B cell (primary cell): ENCODE measurements at regions not wholly inside any gene's neighbourhood (a gene's known extent, or its start where the extent isn't known, plus 50 kb on each side); places are given as distances from the start of the nearest gene placed in this dataset.

Source experiments
- ATAC-seq: fragments of 200-7000 bp; cut with Tn5 transposase; one replicate; pipeline ENCODE4 v1.10.0; 2021; ENCODE audit warnings: low read depth, mild to moderate bottlenecking, moderate number of reproducible peaks, moderate library complexity
- CTCF ChIA-PET: fragments of 350-600 bp; sonication (Branson Sonifier 250); formaldehyde crosslinking; loops from one replicate; lab custom pipeline; 2021; ENCODE audit warnings: antibody characterized with exemption, inconsistent platforms; lab: Charles Lee
- POLR2A ChIA-PET: fragments of 350-600 bp; sonication (Branson Sonifier 250); formaldehyde crosslinking; loops from one replicate; lab custom pipeline; 2021; ENCODE audit warnings: antibody characterized with exemption; lab: Charles Lee
- DNase-seq: peaks from one replicate; pipeline ENCODE4 v3.0.0; 2013
- H2AFZ ChIP-seq: 2 replicates; pipeline ENCODE4 v1.6.1; 2012; ENCODE audit warnings: mild to moderate bottlenecking, low read depth, low read length; ENCODE audit not compliant: insufficient read depth, poor library complexity, severe bottlenecking
- H3K27ac ChIP-seq, 2 donors: 1 replicate in 1 of 2; 2 replicates in 1 of 2; pipeline ENCODE4 v1.5.1; 2012 to 2013; ENCODE audit warnings: low read length in 2 of 2, mild to moderate bottlenecking in 2 of 2, moderate library complexity in 1 of 2
- H3K27me3 ChIP-seq, 4 experiments: fragments of 200-600 bp in 1 of 4; sonication (generic) in 1 of 4; replicated peaks in 1 of 4; 1 replicate in 2 of 4; 2 replicates in 2 of 4; pipeline versions ENCODE4 v1.6.1 to v1.7.0; 2013 to 2016; ENCODE audit warnings: low read length in 3 of 4, mild to moderate bottlenecking in 2 of 4, mixed read lengths in 1 of 4, moderate library complexity in 1 of 4; ENCODE audit not compliant: insufficient read depth in 4 of 4, control insufficient read depth in 3 of 4; ENCODE audit errors: control extremely low read depth in 1 of 4
- H3K36me3 ChIP-seq, 2 experiments: replicated peaks in 1 of 2; 1 replicate in 1 of 2; 2 replicates in 1 of 2; pipeline versions ENCODE4 v1.6.1 to v1.7.1; 2013; ENCODE audit warnings: low read length in 1 of 2; ENCODE audit not compliant: insufficient read depth in 2 of 2, control insufficient read depth in 1 of 2; ENCODE audit errors: control extremely low read depth in 1 of 2, extremely low read depth in 1 of 2
- H3K4me1 ChIP-seq, 2 donors: fragments of 200-600 bp in 1 of 2; sonication (generic) in 1 of 2; 1 replicate in 1 of 2; 2 replicates in 1 of 2; pipeline versions ENCODE4 v1.5.1 to v1.6.1; 2013 to 2017; ENCODE audit warnings: low read length in 2 of 2; ENCODE audit not compliant: control insufficient read depth in 2 of 2, insufficient read depth in 2 of 2
- H3K4me2 ChIP-seq: replicated peaks from 2 replicates; pipeline ENCODE3; 2012; ENCODE audit warnings: mild to moderate bottlenecking, low read depth, low read length; ENCODE audit not compliant: poor library complexity, severe bottlenecking
- H3K4me3 ChIP-seq, 5 experiments: fragments of 200-600 bp in 1 of 5; sonication (generic) in 1 of 5; 1 replicate in 3 of 5; 2 replicates in 2 of 5; pipeline versions ENCODE4 v1.5.1 to v1.7.0; 2011 to 2016; ENCODE audit warnings: low read length in 4 of 5, mild to moderate bottlenecking in 4 of 5, low read depth in 2 of 5, control low read depth in 1 of 5, moderate library complexity in 1 of 5; ENCODE audit not compliant: insufficient read depth in 1 of 5; ENCODE audit errors: control extremely low read depth in 1 of 5, extremely low read depth in 1 of 5
- H3K79me2 ChIP-seq: fragments of 200-600 bp; sonication (generic); one replicate; pipeline ENCODE4 v1.6.0; 2016; ENCODE audit warnings: low read length; ENCODE audit not compliant: control insufficient read depth, insufficient read depth
- H3K9ac ChIP-seq: fragments of 200-600 bp; sonication (generic); 2 replicates; pipeline ENCODE4 v1.6.1; 2017; ENCODE audit warnings: mild to moderate bottlenecking, low read length, moderate library complexity
- H3K9me3 ChIP-seq, 3 donors: one replicate each; pipeline versions ENCODE4 v1.6.1 to v1.7.1; 2013; ENCODE audit warnings: low read length in 2 of 3; ENCODE audit not compliant: control insufficient read depth in 2 of 3, insufficient read depth in 1 of 3; ENCODE audit errors: control extremely low read depth in 1 of 3
- H4K20me1 ChIP-seq: 2 replicates; pipeline ENCODE4 v1.6.0; 2012; ENCODE audit warnings: mild to moderate bottlenecking, low read length; ENCODE audit not compliant: insufficient read depth, control insufficient read depth, poor library complexity, severe bottlenecking
- H3K27ac Mint-ChIP-seq: one replicate; pipeline ENCODE4 v1.8.0; 2021; ENCODE audit warnings: mixed read lengths
- H3K27me3 Mint-ChIP-seq: one replicate; pipeline ENCODE4 v1.8.0; 2021; ENCODE audit warnings: mixed read lengths
- H3K4me1 Mint-ChIP-seq: one replicate; pipeline ENCODE4 v1.8.0; 2021; ENCODE audit warnings: mixed read lengths
- H3K4me3 Mint-ChIP-seq: one replicate; pipeline ENCODE4 v1.8.0; 2021; ENCODE audit warnings: mixed read lengths
- H3K9me3 Mint-ChIP-seq: one replicate; pipeline ENCODE4 v1.8.0; 2022; ENCODE audit warnings: mixed read lengths; ENCODE audit not compliant: insufficient read depth
- EZH2 ChIP-seq: IDR thresholded peaks from 2 replicates; pipeline ENCODE4 v1.6.1; 2012; ENCODE audit warnings: borderline replicate concordance, low read depth, mild to moderate bottlenecking, moderate library complexity, low read length; ENCODE audit not compliant: insufficient read depth, poor library complexity, severe bottlenecking
- WGBS: methylation state at CpG from one replicate; pipeline ENCODE4 v1.1.5; 2013; ENCODE audit warnings: missing lambda C conversion rate; ENCODE audit not compliant: insufficient coverage; 5-methylcytosine and 5-hydroxymethylcytosine counted together
- intact Hi-C: fragments of 100-400 bp; cut with micrococcal nuclease; formaldehyde crosslinking; loops from one replicate; pipeline ENCODE4 v1.10.0; 2022
- TF ChIP-seq, protein P1 (sequence below): fragments of 200-600 bp; IDR thresholded peaks from one replicate; pipeline ENCODE4 v1.8.0; 2022; ENCODE audit warnings: antibody characterized with exemption, mild to moderate bottlenecking

DNA sequence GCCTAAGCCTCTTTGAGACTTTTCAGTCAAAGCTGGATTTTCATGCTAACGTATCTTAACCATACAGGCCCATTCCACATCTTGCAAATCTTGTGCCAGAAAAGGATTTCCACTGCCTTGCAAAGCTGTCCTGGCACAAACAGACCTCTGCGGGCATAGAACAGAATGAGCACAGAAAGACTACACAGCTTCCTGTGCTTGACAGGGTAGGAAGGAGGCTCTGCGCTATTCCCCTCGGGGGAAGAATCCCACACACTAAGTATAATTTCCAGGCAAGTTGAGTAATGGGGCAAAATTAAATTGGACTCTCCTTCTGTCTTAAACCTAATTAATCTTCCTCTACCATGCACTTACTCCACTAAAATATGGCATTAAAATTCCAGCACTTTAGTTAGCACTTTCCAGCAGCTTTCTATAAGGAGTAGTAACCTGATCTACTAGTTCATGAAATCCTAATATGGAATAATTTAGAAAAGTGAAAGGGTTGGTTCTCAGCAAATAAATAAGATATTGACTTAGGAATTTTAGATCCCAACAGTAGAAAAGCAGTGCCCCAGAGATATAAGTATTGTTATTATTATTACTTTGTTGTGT lies 532.1 kb upstream of the JAG1 start:
- no peaks in the 10 kb centered on the region for H3K79me2 ChIP-seq
- no peak overlapping the region for H3K27ac ChIP-seq
- Mint-ChIP-seq H3K4me3 (no peak overlapping the region), H3K27me3 (no peaks in the 10 kb centered on the region), H3K27ac (no peak overlapping the region), H3K9me3 (no peaks in the 10 kb centered on the region), H3K4me1 (peaks cover 4% of the 10 kb centered on the region)
- no peak overlapping the region for H3K9ac ChIP-seq
- no peaks in the 10 kb centered on the region for H3K36me3 ChIP-seq
- no peak overlapping the region for H3K4me2 ChIP-seq
- ATAC-seq = no peak
- intact Hi-C loops = loop anchor here (10.0 kb wide), 1 partner anchor 1231 kb away; no protein-coding TSS in a partner anchor
- DNase-seq = no peak
- no peaks in the 10 kb centered on the region for H4K20me1 ChIP-seq
- H3K9me3 ChIP-seq = no peaks in the 10 kb centered on the region
- H3K4me1 ChIP-seq = no peaks in the 10 kb centered on the region
- H2AFZ ChIP-seq = no peak overlapping the region
- WGBS = 62% methylated on average over 2 of the region's 4 CpGs
- no peak for TF ChIP-seq EZH2
- TF ChIP-seq, protein P1, sequence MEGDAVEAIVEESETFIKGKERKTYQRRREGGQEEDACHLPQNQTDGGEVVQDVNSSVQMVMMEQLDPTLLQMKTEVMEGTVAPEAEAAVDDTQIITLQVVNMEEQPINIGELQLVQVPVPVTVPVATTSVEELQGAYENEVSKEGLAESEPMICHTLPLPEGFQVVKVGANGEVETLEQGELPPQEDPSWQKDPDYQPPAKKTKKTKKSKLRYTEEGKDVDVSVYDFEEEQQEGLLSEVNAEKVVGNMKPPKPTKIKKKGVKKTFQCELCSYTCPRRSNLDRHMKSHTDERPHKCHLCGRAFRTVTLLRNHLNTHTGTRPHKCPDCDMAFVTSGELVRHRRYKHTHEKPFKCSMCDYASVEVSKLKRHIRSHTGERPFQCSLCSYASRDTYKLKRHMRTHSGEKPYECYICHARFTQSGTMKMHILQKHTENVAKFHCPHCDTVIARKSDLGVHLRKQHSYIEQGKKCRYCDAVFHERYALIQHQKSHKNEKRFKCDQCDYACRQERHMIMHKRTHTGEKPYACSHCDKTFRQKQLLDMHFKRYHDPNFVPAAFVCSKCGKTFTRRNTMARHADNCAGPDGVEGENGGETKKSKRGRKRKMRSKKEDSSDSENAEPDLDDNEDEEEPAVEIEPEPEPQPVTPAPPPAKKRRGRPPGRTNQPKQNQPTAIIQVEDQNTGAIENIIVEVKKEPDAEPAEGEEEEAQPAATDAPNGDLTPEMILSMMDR = no peak
- ChIA-PET CTCF (no interaction called here), POLR2A (no interaction called here)
- no peaks in the 10 kb centered on the region for H3K27me3 ChIP-seq
- H3K4me3 ChIP-seq = no peak overlapping the region

DNA sequence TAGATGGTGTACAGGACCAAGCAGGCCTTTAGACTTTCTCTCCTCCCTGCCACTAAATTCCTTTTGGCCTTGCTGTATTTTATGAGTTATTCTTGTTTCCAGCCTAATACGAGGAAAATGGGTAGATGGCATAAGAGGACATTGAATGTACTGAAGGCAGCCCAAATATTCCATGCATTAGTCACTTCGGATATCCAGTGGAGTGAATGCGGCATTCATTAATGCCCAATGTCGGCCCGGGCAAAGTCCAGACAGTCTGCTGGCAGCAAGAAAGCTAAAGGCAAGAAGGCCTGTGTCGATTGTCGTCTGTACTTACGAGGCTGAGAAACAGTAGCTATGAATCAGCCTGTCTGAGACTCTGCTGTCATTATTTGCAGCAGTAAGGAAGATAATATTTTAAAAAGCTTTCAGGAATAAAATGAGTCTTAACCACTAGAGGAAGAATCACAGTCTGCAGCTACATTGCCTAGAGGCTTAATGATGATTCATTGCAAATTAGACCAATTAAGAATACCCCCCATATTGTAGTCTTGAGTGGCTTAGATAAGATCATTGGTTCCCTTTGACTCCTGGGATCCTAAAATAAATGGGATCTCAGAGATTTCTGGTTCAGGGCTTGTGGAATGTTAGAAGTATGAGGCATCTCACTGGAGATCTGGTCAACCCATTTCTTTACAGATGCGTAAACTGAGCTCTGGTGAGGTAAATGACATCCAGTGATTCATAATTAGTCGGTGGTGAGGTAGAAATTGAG lies 534.1 kb upstream of the JAG1 start:
- H3K9me3 Mint-ChIP-seq = no peaks in the 10 kb centered on the region
- POLR2A ChIA-PET = no interaction called here
- Histone ChIP-seq H4K20me1 (no peaks in the 10 kb centered on the region), H3K9me3 (no peaks in the 10 kb centered on the region), H3K4me1 (no peaks in the 10 kb centered on the region), H3K9ac (no peak overlapping the region), H3K4me3 (no peak overlapping the region), H3K27ac (no peak overlapping the region), H3K4me2 (no peak overlapping the region), H3K27me3 (no peaks in the 10 kb centered on the region), H3K79me2 (no peaks in the 10 kb centered on the region), H3K36me3 (no peaks in the 10 kb centered on the region), H2AFZ (no peak overlapping the region)
- intact Hi-C loops = loop anchor here (10.0 kb wide), 1 partner anchor 1233 kb away; no protein-coding TSS in a partner anchor
- DNase-seq = no peak
- WGBS = 90% methylated on average over 8 of the region's 10 CpGs
- peaks cover 4% of the 10 kb centered on the region for H3K4me1 Mint-ChIP-seq
- ATAC-seq = no peak
- CTCF ChIA-PET = interaction anchor here (0.6 kb wide), 1 partner anchor 185 kb away, joined by 4 read pairs; no protein-coding TSS in a partner anchor
- no peak overlapping the region for H3K27ac Mint-ChIP-seq
- H3K27me3 Mint-ChIP-seq = no peaks in the 10 kb centered on the region
- TF ChIP-seq, protein P1 = no peak
- no peak for TF ChIP-seq EZH2
- no peak overlapping the region for H3K4me3 Mint-ChIP-seq
